H1 (cell line): ENCODE measurements at regions not wholly inside any gene's neighbourhood (a gene's known extent, or its start where the extent isn't known, plus 50 kb on each side); places are given as distances from the start of the nearest gene placed in this dataset.

Experiments
- CTCF ChIA-PET: fragments of 300-600 bp; sonication (Branson Sonifier 250); formaldehyde crosslinking; loops from one replicate; lab custom pipeline; 2021; ENCODE audit not compliant: partially characterized antibody; lab: Charles Lee
- POLR2A ChIA-PET: fragments of 300-600 bp; sonication (Branson Sonifier 250); formaldehyde crosslinking; loops from one replicate; lab custom pipeline; 2021; ENCODE audit warnings: inconsistent platforms; ENCODE audit not compliant: partially characterized antibody; lab: Charles Lee
- DNase-seq, 2 experiments: peaks; one replicate each; pipeline versions ENCODE4 v3.0.0 to v3.0.0-alpha.2; 2010 to 2022; ENCODE audit warnings: low spot score in 2 of 2, low read depth in 1 of 2, mixed read lengths in 1 of 2
- FAIRE-seq: peaks from 2 replicates; lab custom pipeline; 2011; peaks lifted over from hg19 to GRCh38; lab: Jason Lieb, UNC
- H2AFZ ChIP-seq: 2 replicates; pipeline ENCODE4 v1.8.1; 2012; ENCODE audit warnings: low read length, inconsistent platforms
- H2AK5ac ChIP-seq: 2 replicates; pipeline ENCODE4 v1.6.1; 2013; ENCODE audit warnings: low read depth, low read length
- H2BK120ac ChIP-seq: replicated peaks from 2 replicates; pipeline ENCODE3; 2013; ENCODE audit warnings: low read depth, low read length, inconsistent platforms
- H2BK12ac ChIP-seq: 2 replicates; pipeline ENCODE4 v1.6.1; 2013; ENCODE audit warnings: low read depth, low read length
- H2BK15ac ChIP-seq: 2 replicates; pipeline ENCODE4 v1.6.1; 2013; ENCODE audit warnings: low read length
- H2BK20ac ChIP-seq: 2 replicates; pipeline ENCODE4 v1.6.1; 2013; ENCODE audit warnings: low read length
- H2BK5ac ChIP-seq: 2 replicates; pipeline ENCODE4 v1.6.1; 2013; ENCODE audit warnings: low read depth, low read length
- H3K14ac ChIP-seq: 2 replicates; pipeline ENCODE4 v1.6.1; 2013; ENCODE audit warnings: inconsistent platforms; ENCODE audit not compliant: insufficient read length
- H3K18ac ChIP-seq: 2 replicates; pipeline ENCODE4 v1.6.1; 2013; ENCODE audit warnings: low read length; ENCODE audit errors: extremely low read depth
- H3K23ac ChIP-seq: 2 replicates; pipeline ENCODE4 v1.6.1; 2013; ENCODE audit warnings: inconsistent platforms; ENCODE audit not compliant: insufficient read length
- H3K23me2 ChIP-seq: 2 replicates; pipeline ENCODE4 v1.6.1; 2013; ENCODE audit warnings: low read depth, low read length
- H3K27ac ChIP-seq: 2 replicates; pipeline ENCODE4 v1.6.1; 2011; ENCODE audit warnings: low read depth, low read length, inconsistent platforms
- H3K27me3 ChIP-seq, 4 experiments: replicated peaks in 1 of 4; 1 replicate in 1 of 4; 2 replicates in 3 of 4; pipeline versions ENCODE4 v1.6.1 to v1.8.1; 2011 to 2013; ENCODE audit warnings: low read length in 3 of 4, mild to moderate bottlenecking in 3 of 4, inconsistent platforms in 2 of 4, mixed read lengths in 2 of 4, moderate library complexity in 1 of 4; ENCODE audit not compliant: control insufficient read depth in 3 of 4, insufficient read depth in 3 of 4; ENCODE audit errors: extremely low read depth in 1 of 4
- H3K36me3 ChIP-seq, 4 experiments: 2 replicates each; pipeline versions ENCODE4 v1.6.1 to v1.8.1; 2011 to 2013; ENCODE audit warnings: mild to moderate bottlenecking in 4 of 4, low read length in 3 of 4, moderate library complexity in 2 of 4, control low read depth in 1 of 4, inconsistent platforms in 1 of 4; ENCODE audit not compliant: insufficient read depth in 4 of 4, control insufficient read depth in 2 of 4
- H3K4ac ChIP-seq: replicated peaks from 2 replicates; pipeline ENCODE3; 2013; ENCODE audit warnings: low read length, low read depth, mixed read lengths, inconsistent platforms; ENCODE audit not compliant: insufficient read length
- H3K4me1 ChIP-seq, 4 experiments: replicated peaks in 1 of 4; 1 replicate in 1 of 4; 2 replicates in 3 of 4; pipeline versions ENCODE4 v1.6.1 to v1.8.1; 2011 to 2013; ENCODE audit warnings: low read length in 3 of 4, inconsistent platforms in 2 of 4, mixed read lengths in 1 of 4; ENCODE audit not compliant: insufficient read depth in 4 of 4, control insufficient read depth in 3 of 4
- H3K4me2 ChIP-seq, 2 experiments: 2 replicates each; pipeline versions ENCODE4 v1.6.1 to v1.8.1; 2011 to 2013; ENCODE audit warnings: low read depth in 2 of 2, low read length in 2 of 2, control low read depth in 1 of 2, inconsistent platforms in 1 of 2, mild to moderate bottlenecking in 1 of 2; ENCODE audit not compliant: insufficient read depth in 1 of 2
- H3K4me3 ChIP-seq, 4 experiments: fragments of 200-600, 300-600 bp in 1 of 4; sonication (generic), shearing (Covaris generic), sonication (Bioruptor Twin) in 1 of 4; 2 replicates each; pipeline versions ENCODE4 v1.5.1 to v1.8.1; 2011 to 2016; ENCODE audit warnings: low read length in 4 of 4, low read depth in 3 of 4, control low read depth in 2 of 4, inconsistent platforms in 2 of 4, mild to moderate bottlenecking in 2 of 4, mixed read lengths in 1 of 4, moderate library complexity in 1 of 4; ENCODE audit not compliant: insufficient read depth in 2 of 4; ENCODE audit errors: extremely low read depth in 1 of 4
- H3K56ac ChIP-seq: replicated peaks from 2 replicates; pipeline ENCODE3; 2013; ENCODE audit warnings: low read depth, mild to moderate bottlenecking, mixed read lengths, low read length, inconsistent platforms; ENCODE audit not compliant: insufficient read length
- H3K79me1 ChIP-seq: 2 replicates; pipeline ENCODE4 v1.6.1; 2013; ENCODE audit warnings: low read depth, low read length, control low read depth
- H3K79me2 ChIP-seq, 2 experiments: 2 replicates each; pipeline versions ENCODE4 v1.6.1 to v1.8.1; 2012 to 2013; ENCODE audit warnings: low read length in 2 of 2, mild to moderate bottlenecking in 2 of 2, inconsistent platforms in 1 of 2; ENCODE audit not compliant: insufficient read depth in 2 of 2, control insufficient read depth in 1 of 2
- H3K9ac ChIP-seq, 4 experiments: replicated peaks in 1 of 4; 1 replicate in 1 of 4; 2 replicates in 3 of 4; pipeline versions ENCODE4 v1.6.1 to v1.8.1; 2011 to 2013; ENCODE audit warnings: low read depth in 3 of 4, low read length in 3 of 4, control low read depth in 2 of 4, mild to moderate bottlenecking in 2 of 4, moderate library complexity in 2 of 4, inconsistent platforms in 1 of 4; ENCODE audit errors: extremely low read depth in 1 of 4
- H3K9me3 ChIP-seq, 2 experiments: 2 replicates each; pipeline versions ENCODE4 v1.6.1 to v1.8.1; 2012 to 2013; ENCODE audit warnings: mild to moderate bottlenecking in 2 of 2, moderate library complexity in 2 of 2, control low read depth in 1 of 2, inconsistent platforms in 1 of 2, low read depth in 1 of 2, low read length in 1 of 2, mixed read lengths in 1 of 2; ENCODE audit not compliant: insufficient read depth in 2 of 2
- H4K20me1 ChIP-seq, 2 experiments: replicated peaks in 1 of 2; 2 replicates each; pipeline versions ENCODE3 to v1.8.1; 2011 to 2013; ENCODE audit warnings: inconsistent platforms in 2 of 2, low read length in 2 of 2, mild to moderate bottlenecking in 1 of 2; ENCODE audit not compliant: insufficient read depth in 2 of 2, control insufficient read depth in 1 of 2
- H4K5ac ChIP-seq: 2 replicates; pipeline ENCODE4 v1.6.1; 2013; ENCODE audit warnings: low read length, low read depth, mixed read lengths, inconsistent platforms; ENCODE audit not compliant: insufficient read length
- H4K8ac ChIP-seq: 2 replicates; pipeline ENCODE4 v1.8.0; 2013; ENCODE audit warnings: mild to moderate bottlenecking, moderate library complexity, low read length, inconsistent platforms; ENCODE audit not compliant: insufficient read depth; ENCODE audit errors: extremely low read depth
- H4K91ac ChIP-seq: replicated peaks from 2 replicates; pipeline ENCODE3; 2013; ENCODE audit warnings: low read length, mixed read lengths, inconsistent platforms; ENCODE audit not compliant: insufficient read length
- ATF2 ChIP-seq: IDR thresholded peaks from 2 replicates; pipeline ENCODE4 v1.6.1; 2012; ENCODE audit warnings: low read length, inconsistent platforms
- CBX5 ChIP-seq: fragments of 300-800, 300-1000 bp; sonication (generic); IDR thresholded peaks from 2 replicates; pipeline ENCODE4 v1.7.1; 2016; ENCODE audit warnings: antibody characterized with exemption, low read length, low read depth
- CEBPB ChIP-seq: IDR thresholded peaks from 2 replicates; pipeline ENCODE4 v1.6.1; 2012; ENCODE audit warnings: low read depth, low read length
- CTBP2 ChIP-seq: IDR thresholded peaks from 2 replicates; pipeline ENCODE4 v1.7.0; 2011; ENCODE audit warnings: borderline replicate concordance, mild to moderate bottlenecking, moderate library complexity, mixed read lengths, low read length; ENCODE audit not compliant: insufficient read depth, insufficient read length
- EP300 ChIP-seq, 2 experiments: IDR thresholded peaks; 1 replicate in 1 of 2; 2 replicates in 1 of 2; pipeline ENCODE4 v1.6.1; 2011 to 2012; ENCODE audit warnings: low read depth in 2 of 2, low read length in 2 of 2, mild to moderate bottlenecking in 2 of 2, borderline replicate concordance in 1 of 2, inconsistent platforms in 1 of 2, moderate library complexity in 1 of 2
- HDAC2 ChIP-seq, 2 experiments: fragments of 300-600 bp in 1 of 2; sonication (generic) in 1 of 2; IDR thresholded peaks; 2 replicates each; pipeline ENCODE4 v1.6.1; 2011 to 2012; ENCODE audit warnings: low read depth in 2 of 2, low read length in 2 of 2, mild to moderate bottlenecking in 2 of 2, moderate library complexity in 2 of 2, borderline replicate concordance in 1 of 2, inconsistent platforms in 1 of 2
- JUN ChIP-seq: IDR thresholded peaks from 2 replicates; pipeline ENCODE4 v1.6.1; 2011; ENCODE audit warnings: low read depth, mild to moderate bottlenecking, improper control_type of control experiment, low read length
- MAX ChIP-seq: IDR thresholded peaks from 2 replicates; pipeline ENCODE4 v1.6.1; 2012; ENCODE audit warnings: inconsistent platforms
- NRF1 ChIP-seq: IDR thresholded peaks from 2 replicates; pipeline ENCODE4 v1.6.1; 2011; ENCODE audit warnings: mild to moderate bottlenecking, low read depth, low read length, improper control_type of control experiment
- RNF2 ChIP-seq: fragments of 200-900, 300-1000 bp; sonication (generic); IDR thresholded peaks from 2 replicates; pipeline ENCODE4 v1.7.1; 2016; ENCODE audit warnings: borderline replicate concordance, low read depth, mild to moderate bottlenecking, antibody characterized with exemption, low read length; ENCODE audit not compliant: poor library complexity, severe bottlenecking; ENCODE audit errors: missing control alignments
- SP2 ChIP-seq: IDR thresholded peaks from 2 replicates; pipeline ENCODE4 v1.6.1; 2012; ENCODE audit warnings: mild to moderate bottlenecking, low read length, inconsistent platforms
- SUZ12 ChIP-seq: fragments of 200-600 bp; sonication (generic); IDR thresholded peaks from 2 replicates; pipeline ENCODE4 v1.6.1; 2012; ENCODE audit warnings: mild to moderate bottlenecking, inconsistent platforms, low read length, moderate library complexity, mixed read lengths
- WGBS, 2 experiments: shearing (Covaris generic) in 1 of 2; methylation state at CpG; one replicate each; pipeline versions ENCODE4 v1.1.6 to v1.1.7; 2013 to 2015; ENCODE audit warnings: low lambda C conversion rate in 2 of 2, mixed read lengths in 2 of 2, inconsistent platforms in 1 of 2, low coverage in 1 of 2, missing lambda C conversion rate in 1 of 2; ENCODE audit not compliant: insufficient replicate concordance in 2 of 2, insufficient coverage in 1 of 2, insufficient read length in 1 of 2; ENCODE audit errors: extremely low coverage in 1 of 2, missing lambda C conversion rate in 1 of 2; 5-methylcytosine and 5-hydroxymethylcytosine counted together

DNA sequence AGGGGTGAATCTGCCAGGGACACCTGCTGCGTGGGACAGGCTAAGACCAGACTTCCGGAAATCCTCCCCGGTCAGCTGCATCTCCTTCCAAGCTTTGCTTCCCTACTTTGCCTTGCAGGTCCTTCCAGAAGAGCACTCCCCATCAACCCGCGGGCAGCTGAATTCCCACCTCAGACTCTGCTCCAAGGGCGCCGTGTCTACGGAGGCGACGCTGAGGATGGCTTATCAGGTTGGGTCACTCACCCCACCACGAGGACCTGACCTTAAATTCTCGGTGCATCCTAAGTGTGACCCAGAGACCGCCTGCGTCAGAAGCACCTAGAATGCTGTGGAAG, 78.9 kb upstream of the KMT2C start:
- H2AK5ac ChIP-seq = no peak overlapping the region
- FAIRE-seq = no peak
- H3K79me2 ChIP-seq = no peaks in the 10 kb centered on the region
- no peak overlapping the region for H3K56ac ChIP-seq
- no peaks in the 10 kb centered on the region for H3K79me1 ChIP-seq
- no peaks in the 10 kb centered on the region for H3K23me2 ChIP-seq
- DNase-seq = no peak
- no peaks in the 10 kb centered on the region for H4K20me1 ChIP-seq
- H3K9ac ChIP-seq = no peak overlapping the region
- H3K27me3 ChIP-seq = no peaks in the 10 kb centered on the region; a peak in 1 of 7 replicates
- peaks cover 5 to 6% of the 10 kb centered on the region in 2 experiments; a peak in 2 of 4 replicates for H3K9me3 ChIP-seq
- WGBS, 2 experiments = 93% methylated on average over 14 of the region's 14 CpGs; no CpG with 5 or more reads in 1 of the 2 experiments
- ChIA-PET CTCF (interaction anchor here (1.8 kb wide), 1 partner anchor 9 kb away, joined by 4 read pairs; no protein-coding TSS in a partner anchor), POLR2A (interaction anchor here (0.6 kb wide), 1 partner anchor 107 kb away, joined by 3 read pairs; no protein-coding TSS in a partner anchor)
- H2AFZ ChIP-seq = no peak overlapping the region
- H3K18ac ChIP-seq = no peak overlapping the region
- no peak overlapping the region for H3K4me3 ChIP-seq
- no peak overlapping the region for H3K4me2 ChIP-seq
- no peak overlapping the region for H4K8ac ChIP-seq
- no peak overlapping the region for H2BK5ac ChIP-seq
- H3K14ac ChIP-seq = no peak overlapping the region
- H3K4me1 ChIP-seq = no peaks in the 10 kb centered on the region
- H2BK15ac ChIP-seq = no peak overlapping the region
- H3K4ac ChIP-seq = no peak overlapping the region
- no peak overlapping the region for H2BK12ac ChIP-seq
- no peaks in the 10 kb centered on the region for H3K36me3 ChIP-seq
- no peak overlapping the region for H2BK20ac ChIP-seq
- no peak overlapping the region for H3K23ac ChIP-seq
- H2BK120ac ChIP-seq = no peak overlapping the region
- no peak overlapping the region for H3K27ac ChIP-seq
- H4K5ac ChIP-seq = no peak overlapping the region
- no peak overlapping the region for H4K91ac ChIP-seq
- TF ChIP-seq CBX5 = no peak
- TF ChIP-seq EP300 (IDR thresholded peaks at IDR 0.05; ENCODE audit: borderline replicate concordance in 1 of 2, low read depth in 2 of 2, low read length in 2 of 2) = no peak
- TF ChIP-seq SUZ12 = no peak
- TF ChIP-seq ATF2 = no peak
- no peak for TF ChIP-seq MAX
- no peak for TF ChIP-seq RNF2
- TF ChIP-seq CEBPB = no peak
- no peak for TF ChIP-seq NRF1
- TF ChIP-seq HDAC2 (IDR thresholded peaks at IDR 0.05; ENCODE audit: borderline replicate concordance in 1 of 2, low read depth in 2 of 2, low read length in 2 of 2) = no peak
- TF ChIP-seq SP2 = no peak
- no peak for TF ChIP-seq JUN
- no peak for TF ChIP-seq CTBP2
